Progenitor cell of endocrine pancreas (in vitro differentiated cells): ENCODE measurements at regions not wholly inside any gene's neighbourhood (a gene's known extent, or its start where the extent isn't known, plus 50 kb on each side); places are given as distances from the start of the nearest gene placed in this dataset.

Experiments
- DNase-seq: peaks from one replicate; pipeline ENCODE4 v3.0.0; 2021; ENCODE audit warnings: low spot score; ENCODE audit not compliant: unreplicated experiment
- H3K27ac Mint-ChIP-seq: 2 replicates; pipeline ENCODE4 v1.8.0; 2021; ENCODE audit warnings: mild to moderate bottlenecking, moderate library complexity, mixed read lengths
- H3K27me3 Mint-ChIP-seq: 2 replicates; pipeline ENCODE4 v1.8.0; 2021; ENCODE audit warnings: mixed read lengths
- H3K36me3 Mint-ChIP-seq: 2 replicates; pipeline ENCODE4 v1.8.0; 2022; ENCODE audit warnings: mixed read lengths; ENCODE audit not compliant: insufficient read depth
- H3K4me1 Mint-ChIP-seq: 2 replicates; pipeline ENCODE4 v1.8.0; 2021; ENCODE audit warnings: low read depth, mixed read lengths
- H3K4me3 Mint-ChIP-seq: 2 replicates; pipeline ENCODE4 v1.8.0; 2021; ENCODE audit warnings: low read depth, mild to moderate bottlenecking, moderate library complexity, mixed read lengths
- H3K9me3 Mint-ChIP-seq: 2 replicates; pipeline ENCODE4 v1.8.0; 2021; ENCODE audit warnings: low read depth, mixed read lengths
- TF ChIP-seq, protein P1 (sequence below): fragments of 200-600 bp; sonication (generic); IDR thresholded peaks from one replicate; pipeline ENCODE4 v1.5.0; 2021; ENCODE audit warnings: antibody characterized with exemption, mild to moderate bottlenecking; ENCODE audit not compliant: unreplicated experiment

DNA sequence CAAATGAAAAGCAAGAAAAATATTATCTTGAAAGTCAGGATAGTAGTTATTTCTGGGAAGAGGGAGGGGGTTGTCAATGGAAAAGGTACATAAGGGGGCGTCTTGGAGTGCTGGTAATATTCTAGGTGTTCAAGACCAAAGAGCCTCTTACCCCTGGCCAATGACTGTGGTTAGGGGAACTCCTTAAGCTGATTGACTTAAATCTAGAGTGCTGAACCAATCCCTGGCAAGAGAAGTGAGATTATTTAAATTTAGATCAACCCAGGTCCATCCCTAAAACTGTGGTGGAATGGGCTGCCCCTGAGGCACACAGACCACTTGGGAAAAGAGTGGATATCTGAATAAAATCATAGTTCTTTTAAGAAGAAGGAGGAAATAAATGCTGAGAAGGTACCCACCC, 174.1 kb downstream of the COPRS start:
- H3K27ac Mint-ChIP-seq = no peak overlapping the region
- no peaks in the 10 kb centered on the region for H3K4me1 Mint-ChIP-seq
- peaks cover 7% of the 10 kb centered on the region for H3K27me3 Mint-ChIP-seq
- DNase-seq = no peak
- H3K4me3 Mint-ChIP-seq = no peak overlapping the region
- no peaks in the 10 kb centered on the region for H3K9me3 Mint-ChIP-seq
- TF ChIP-seq, protein P1, sequence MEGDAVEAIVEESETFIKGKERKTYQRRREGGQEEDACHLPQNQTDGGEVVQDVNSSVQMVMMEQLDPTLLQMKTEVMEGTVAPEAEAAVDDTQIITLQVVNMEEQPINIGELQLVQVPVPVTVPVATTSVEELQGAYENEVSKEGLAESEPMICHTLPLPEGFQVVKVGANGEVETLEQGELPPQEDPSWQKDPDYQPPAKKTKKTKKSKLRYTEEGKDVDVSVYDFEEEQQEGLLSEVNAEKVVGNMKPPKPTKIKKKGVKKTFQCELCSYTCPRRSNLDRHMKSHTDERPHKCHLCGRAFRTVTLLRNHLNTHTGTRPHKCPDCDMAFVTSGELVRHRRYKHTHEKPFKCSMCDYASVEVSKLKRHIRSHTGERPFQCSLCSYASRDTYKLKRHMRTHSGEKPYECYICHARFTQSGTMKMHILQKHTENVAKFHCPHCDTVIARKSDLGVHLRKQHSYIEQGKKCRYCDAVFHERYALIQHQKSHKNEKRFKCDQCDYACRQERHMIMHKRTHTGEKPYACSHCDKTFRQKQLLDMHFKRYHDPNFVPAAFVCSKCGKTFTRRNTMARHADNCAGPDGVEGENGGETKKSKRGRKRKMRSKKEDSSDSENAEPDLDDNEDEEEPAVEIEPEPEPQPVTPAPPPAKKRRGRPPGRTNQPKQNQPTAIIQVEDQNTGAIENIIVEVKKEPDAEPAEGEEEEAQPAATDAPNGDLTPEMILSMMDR = no peak
- H3K36me3 Mint-ChIP-seq = no peaks in the 10 kb centered on the region

DNA sequence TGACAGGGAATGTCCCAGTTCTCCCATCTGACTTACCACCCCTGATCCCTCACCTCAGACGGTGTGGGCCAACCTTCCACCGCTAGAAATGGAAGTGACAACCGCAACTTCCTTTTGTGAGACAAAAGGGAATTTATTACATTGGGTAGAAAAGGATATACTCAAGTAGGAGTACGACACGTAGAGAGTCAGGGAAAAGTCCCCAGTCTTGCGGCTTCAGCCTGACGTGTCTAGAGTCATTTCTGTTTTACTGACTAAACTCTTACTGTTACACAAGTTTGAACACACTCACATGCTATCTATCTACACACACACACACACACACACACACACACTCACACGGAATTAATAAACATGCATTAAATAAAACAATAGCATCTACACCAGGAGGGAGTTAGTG, 178.9 kb downstream of the COPRS start:
- TF ChIP-seq, protein P1 = no peak
- Mint-ChIP-seq H3K9me3 (no peaks in the 10 kb centered on the region), H3K4me1 (no peaks in the 10 kb centered on the region), H3K27me3 (peaks cover 15% of the 10 kb centered on the region), H3K4me3 (no peak overlapping the region), H3K36me3 (no peaks in the 10 kb centered on the region), H3K27ac (no peak overlapping the region)
- DNase-seq = no peak

DNA sequence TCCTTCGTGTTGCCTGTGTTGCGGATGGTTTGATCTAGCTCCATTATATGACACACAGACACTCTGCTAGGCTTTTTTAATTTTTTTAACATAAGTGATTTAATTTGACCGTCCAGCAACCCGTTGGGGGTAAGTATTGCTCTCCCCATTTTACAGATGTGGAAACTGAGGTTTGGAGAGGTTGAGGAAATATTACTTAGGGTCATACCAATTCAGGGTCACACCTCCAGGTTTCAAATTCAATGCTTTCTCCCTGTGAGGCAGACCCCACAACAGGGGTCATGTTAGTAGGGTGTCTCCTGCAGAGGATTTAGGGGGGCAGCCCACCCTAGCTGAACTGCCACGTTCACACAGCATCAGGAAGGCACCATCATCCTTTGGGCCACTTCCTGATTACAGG, 179.4 kb downstream of the COPRS start:
- Mint-ChIP-seq H3K27me3 (peaks cover 14% of the 10 kb centered on the region), H3K27ac (no peak overlapping the region), H3K4me3 (no peak overlapping the region), H3K9me3 (no peaks in the 10 kb centered on the region), H3K4me1 (no peaks in the 10 kb centered on the region), H3K36me3 (no peaks in the 10 kb centered on the region)
- no peak for DNase-seq
- TF ChIP-seq, protein P1 = no peak

DNA sequence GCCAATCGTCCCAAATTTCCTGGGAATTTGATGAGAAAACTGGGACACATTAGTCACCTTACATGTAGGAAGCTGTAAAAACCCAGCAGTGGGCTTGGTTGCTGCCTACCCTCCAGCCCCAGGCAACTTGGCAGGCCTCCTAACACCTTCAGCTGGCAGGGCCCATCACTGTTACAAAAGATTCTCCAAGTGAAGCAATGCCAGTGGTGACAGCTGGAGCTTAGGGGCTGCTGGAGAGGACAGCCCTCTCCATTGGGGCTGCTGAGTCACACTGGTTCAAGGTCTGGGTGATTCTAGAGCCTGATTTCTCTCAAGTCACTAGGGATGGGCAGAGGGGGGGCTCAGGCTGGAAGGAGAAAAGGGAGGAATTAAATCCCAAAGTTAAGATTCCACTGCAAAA, 180.6 kb downstream of the COPRS start:
- Mint-ChIP-seq H3K27ac (no peak overlapping the region), H3K4me3 (no peak overlapping the region), H3K4me1 (no peaks in the 10 kb centered on the region), H3K36me3 (no peaks in the 10 kb centered on the region), H3K9me3 (no peaks in the 10 kb centered on the region), H3K27me3 (peaks cover 14% of the 10 kb centered on the region)
- TF ChIP-seq, protein P1 = no peak
- DNase-seq = no peak

DNA sequence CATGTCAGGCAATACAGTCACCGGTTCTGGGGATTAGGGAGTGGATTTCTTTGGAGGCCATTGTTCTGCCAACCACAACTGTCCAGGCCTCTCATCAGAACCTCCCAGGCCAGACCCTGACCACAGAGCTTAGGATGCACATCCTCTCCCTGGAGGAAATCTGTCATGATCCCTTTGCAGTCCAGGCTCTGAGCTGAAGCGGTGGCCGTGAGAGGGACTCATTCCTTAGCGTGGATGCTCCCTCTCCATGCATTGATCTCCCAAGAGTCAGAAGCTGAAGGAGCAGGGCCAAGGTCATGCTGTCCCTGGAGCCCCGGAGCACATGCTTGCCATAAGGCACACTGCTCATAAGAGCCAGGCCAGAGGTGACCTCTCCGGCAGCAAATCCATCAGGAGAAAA, 181.4 kb downstream of the COPRS start:
- peaks cover 15% of the 10 kb centered on the region for H3K27me3 Mint-ChIP-seq
- no peaks in the 10 kb centered on the region for H3K4me1 Mint-ChIP-seq
- DNase-seq = no peak
- H3K9me3 Mint-ChIP-seq = no peaks in the 10 kb centered on the region
- TF ChIP-seq, protein P1 = no peak
- H3K27ac Mint-ChIP-seq = no peak overlapping the region
- H3K36me3 Mint-ChIP-seq = no peaks in the 10 kb centered on the region
- no peak overlapping the region for H3K4me3 Mint-ChIP-seq
